Osteocyte (in vitro differentiated cells): ENCODE measurements at regions not wholly inside any gene's neighbourhood (a gene's known extent, or its start where the extent isn't known, plus 50 kb on each side); places are given as distances from the start of the nearest gene placed in this dataset.

Source experiments
- DNase-seq: peaks from one replicate; pipeline ENCODE4 v3.0.0; 2021; ENCODE audit warnings: mixed read lengths; ENCODE audit not compliant: unreplicated experiment; ENCODE audit errors: extremely low spot score
- H3K27ac Mint-ChIP-seq: one replicate; pipeline ENCODE4 v1.8.0; 2021; ENCODE audit warnings: mild to moderate bottlenecking, mixed read lengths; ENCODE audit not compliant: unreplicated experiment
- H3K27me3 Mint-ChIP-seq: one replicate; pipeline ENCODE4 v1.8.0; 2021; ENCODE audit warnings: mixed read lengths; ENCODE audit not compliant: unreplicated experiment
- H3K36me3 Mint-ChIP-seq: one replicate; pipeline ENCODE4 v1.8.0; 2021; ENCODE audit warnings: mixed read lengths; ENCODE audit not compliant: unreplicated experiment
- H3K4me1 Mint-ChIP-seq: one replicate; pipeline ENCODE4 v1.8.0; 2021; ENCODE audit warnings: mixed read lengths; ENCODE audit not compliant: unreplicated experiment
- H3K4me3 Mint-ChIP-seq: one replicate; pipeline ENCODE4 v1.8.0; 2021; ENCODE audit warnings: mild to moderate bottlenecking, moderate library complexity, mixed read lengths; ENCODE audit not compliant: unreplicated experiment
- H3K9me3 Mint-ChIP-seq: one replicate; pipeline ENCODE4 v1.8.0; 2021; ENCODE audit warnings: mixed read lengths; ENCODE audit not compliant: unreplicated experiment
- TF ChIP-seq, protein P1 (sequence below): fragments of 200-600 bp; sonication (generic); IDR thresholded peaks from 2 replicates; pipeline ENCODE4 v1.5.0; 2021; ENCODE audit warnings: antibody characterized with exemption, mild to moderate bottlenecking, moderate library complexity

GRCh38 chr1:67923074-67923473 lies 89.8 kb upstream of the GNG12 start:
- no peak overlapping the region for H3K4me3 Mint-ChIP-seq
- DNase-seq = no peak
- no peaks in the 10 kb centered on the region for H3K36me3 Mint-ChIP-seq
- no peak overlapping the region for H3K27ac Mint-ChIP-seq
- H3K9me3 Mint-ChIP-seq = no peaks in the 10 kb centered on the region
- TF ChIP-seq, protein P1, sequence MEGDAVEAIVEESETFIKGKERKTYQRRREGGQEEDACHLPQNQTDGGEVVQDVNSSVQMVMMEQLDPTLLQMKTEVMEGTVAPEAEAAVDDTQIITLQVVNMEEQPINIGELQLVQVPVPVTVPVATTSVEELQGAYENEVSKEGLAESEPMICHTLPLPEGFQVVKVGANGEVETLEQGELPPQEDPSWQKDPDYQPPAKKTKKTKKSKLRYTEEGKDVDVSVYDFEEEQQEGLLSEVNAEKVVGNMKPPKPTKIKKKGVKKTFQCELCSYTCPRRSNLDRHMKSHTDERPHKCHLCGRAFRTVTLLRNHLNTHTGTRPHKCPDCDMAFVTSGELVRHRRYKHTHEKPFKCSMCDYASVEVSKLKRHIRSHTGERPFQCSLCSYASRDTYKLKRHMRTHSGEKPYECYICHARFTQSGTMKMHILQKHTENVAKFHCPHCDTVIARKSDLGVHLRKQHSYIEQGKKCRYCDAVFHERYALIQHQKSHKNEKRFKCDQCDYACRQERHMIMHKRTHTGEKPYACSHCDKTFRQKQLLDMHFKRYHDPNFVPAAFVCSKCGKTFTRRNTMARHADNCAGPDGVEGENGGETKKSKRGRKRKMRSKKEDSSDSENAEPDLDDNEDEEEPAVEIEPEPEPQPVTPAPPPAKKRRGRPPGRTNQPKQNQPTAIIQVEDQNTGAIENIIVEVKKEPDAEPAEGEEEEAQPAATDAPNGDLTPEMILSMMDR = no peak
- H3K4me1 Mint-ChIP-seq = peaks cover 23% of the 10 kb centered on the region
- no peaks in the 10 kb centered on the region for H3K27me3 Mint-ChIP-seq

GRCh38 chr1:67921725-67922489 lies 88.6 kb upstream of the GNG12 start:
- Mint-ChIP-seq H3K4me3 (no peak overlapping the region), H3K27me3 (no peaks in the 10 kb centered on the region), H3K4me1 (peaks cover 23% of the 10 kb centered on the region), H3K9me3 (no peaks in the 10 kb centered on the region), H3K36me3 (no peaks in the 10 kb centered on the region), H3K27ac (no peak overlapping the region)
- no peak for DNase-seq
- TF ChIP-seq, protein P1 = no peak

DNA sequence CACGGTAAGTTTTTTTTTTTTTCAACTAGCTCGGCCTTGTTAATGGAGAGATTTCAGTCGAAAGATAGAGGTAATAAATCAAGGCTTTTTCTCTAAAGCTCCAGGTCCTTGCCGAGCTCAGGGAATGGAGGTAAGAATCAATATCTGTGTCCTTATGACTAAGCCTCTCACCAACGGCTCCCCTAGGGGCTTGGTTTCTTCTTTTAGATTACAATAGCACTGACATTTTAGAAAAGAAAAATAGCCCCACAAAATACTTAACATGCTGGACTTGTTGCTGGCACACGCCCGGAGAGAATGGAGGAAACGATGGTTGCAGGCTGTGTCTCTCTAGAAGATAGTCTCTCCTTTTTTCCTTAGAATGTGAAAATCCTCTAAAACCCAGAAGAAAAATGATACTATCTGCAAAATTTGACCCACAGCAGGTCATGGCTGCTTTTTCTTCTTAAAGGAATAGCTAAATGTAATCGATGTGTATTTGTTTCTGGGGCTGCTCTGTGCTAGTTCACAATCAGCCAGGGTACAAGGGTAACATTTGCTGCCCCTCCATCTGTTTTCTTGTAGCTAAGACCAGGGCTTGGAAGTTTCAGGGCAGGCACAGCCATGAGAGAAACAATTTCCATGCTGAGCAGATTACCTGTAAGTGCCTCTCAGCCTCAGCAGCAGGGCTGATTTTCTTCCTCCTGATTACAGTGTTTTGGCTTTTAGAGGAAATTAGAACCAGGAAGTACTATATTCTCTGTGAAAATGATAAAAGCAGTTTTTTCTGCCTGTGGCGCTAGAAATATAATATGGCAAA lies 86.2 kb upstream of the GNG12 start:
- H3K27me3 Mint-ChIP-seq = no peaks in the 10 kb centered on the region
- DNase-seq = no peak
- no peaks in the 10 kb centered on the region for H3K36me3 Mint-ChIP-seq
- TF ChIP-seq, protein P1 = no peak
- H3K4me1 Mint-ChIP-seq = peaks cover 23% of the 10 kb centered on the region
- H3K4me3 Mint-ChIP-seq = no peak overlapping the region
- H3K27ac Mint-ChIP-seq = no peak overlapping the region
- H3K9me3 Mint-ChIP-seq = peaks cover 2% of the 10 kb centered on the region

GRCh38 chr1:67918067-67918466 lies 84.8 kb upstream of the GNG12 start:
- Mint-ChIP-seq H3K27ac (no peak overlapping the region), H3K9me3 (peaks cover 8% of the 10 kb centered on the region), H3K27me3 (no peaks in the 10 kb centered on the region), H3K4me3 (no peak overlapping the region), H3K36me3 (no peaks in the 10 kb centered on the region), H3K4me1 (peaks cover 23% of the 10 kb centered on the region)
- TF ChIP-seq, protein P1 = no peak
- no peak for DNase-seq

DNA sequence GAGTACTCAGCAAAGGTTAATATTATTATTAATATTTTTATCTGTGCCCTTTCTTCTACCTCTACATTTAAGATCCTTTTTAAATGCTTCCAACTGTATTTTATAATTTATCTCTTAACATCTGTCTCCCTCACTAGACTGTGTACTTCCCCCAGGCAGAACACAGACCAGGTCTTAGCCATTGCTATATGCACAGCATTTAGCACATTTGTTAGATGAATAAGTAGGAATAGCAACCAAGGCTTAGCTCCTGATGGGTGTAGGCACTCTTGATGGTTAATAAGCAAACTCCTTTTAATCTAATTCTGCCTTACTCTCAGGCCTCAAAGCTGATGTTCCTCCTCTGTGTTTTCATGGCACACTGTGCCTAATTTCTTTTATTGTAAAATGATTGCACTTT lies 83.7 kb upstream of the GNG12 start:
- Mint-ChIP-seq H3K4me1 (peaks cover 23% of the 10 kb centered on the region), H3K36me3 (no peaks in the 10 kb centered on the region), H3K27ac (no peak overlapping the region), H3K4me3 (no peak overlapping the region), H3K9me3 (peaks cover 8% of the 10 kb centered on the region), H3K27me3 (no peaks in the 10 kb centered on the region)
- TF ChIP-seq, protein P1 = no peak
- DNase-seq = no peak
